ENCODE measurements at regions not wholly inside any gene's neighbourhood (a gene's known extent, or its start where the extent isn't known, plus 50 kb on each side); places are given as distances from the start of the nearest gene placed in this dataset.

GRCh38 chr7:155371331-155371883 is 73.7 kb downstream of the INSIG1 start:
- H3K9me3 ChIP-seq (ENCODE audit: insufficient read depth, low read depth): no peaks in the 10 kb centered on the region
- DNase-seq: no peak
- no peak overlapping the region for H2AFZ ChIP-seq
- H3K27ac ChIP-seq: no peak overlapping the region
- H3K4me1 ChIP-seq (replicated peaks; ENCODE audit: insufficient read depth): no peaks in the 10 kb centered on the region
- H3K4me3 ChIP-seq: no peak overlapping the region
- H3K79me2 ChIP-seq (ENCODE audit: low read depth): no peaks in the 10 kb centered on the region
- no peaks in the 10 kb centered on the region for H3K36me3 ChIP-seq (ENCODE audit: low read depth)
- H4K20me1 ChIP-seq (ENCODE audit: insufficient read depth): no peaks in the 10 kb centered on the region
- no peaks in the 10 kb centered on the region for H3K9me2 ChIP-seq (ENCODE audit: insufficient read depth)
- ChIA-PET POLR2A (ENCODE audit: unreplicated experiment) (no interaction called here), CTCF (no interaction called here)
- no TSS peak for BruUV-seq (replicated peaks)
- intact Hi-C loops (cut with micrococcal nuclease; ENCODE audit: unreplicated experiment): no loop called here
- H3K4me2 ChIP-seq: no peak overlapping the region
- H3F3A ChIP-seq (ENCODE audit: insufficient read depth, low read depth): no peaks in the 10 kb centered on the region
- peaks cover 61% of the 10 kb centered on the region for H3K27me3 ChIP-seq (ENCODE audit: insufficient read depth, low read depth)
- TF ChIP-seq EZH2 (IDR thresholded peaks at IDR 0.05; ENCODE audit: low read depth) (no peak), CTCF (conservative IDR thresholded peaks at IDR 0.05) (no peak)

GRCh38 chr7:155371884-155372781 is 74.5 kb downstream of the INSIG1 start:
- ChIA-PET CTCF (interaction anchor here (0.6 kb wide), 1 partner anchor 306 kb away, joined by 4 read pairs; no protein-coding TSS in a partner anchor), POLR2A (ENCODE audit: unreplicated experiment) (no interaction called here)
- no peaks in the 10 kb centered on the region for H3K9me3 ChIP-seq (ENCODE audit: insufficient read depth, low read depth)
- TF ChIP-seq CTCF (conservative IDR thresholded peaks at IDR 0.05) (no peak), EZH2 (IDR thresholded peaks at IDR 0.05; ENCODE audit: low read depth) (no peak)
- DNase-seq: no peak
- H3K9me2 ChIP-seq (ENCODE audit: insufficient read depth): no peaks in the 10 kb centered on the region
- no TSS peak for BruUV-seq (replicated peaks)
- H3K79me2 ChIP-seq (ENCODE audit: low read depth): no peaks in the 10 kb centered on the region
- intact Hi-C loops (cut with micrococcal nuclease; ENCODE audit: unreplicated experiment): no loop called here
- no peaks in the 10 kb centered on the region for H3F3A ChIP-seq (ENCODE audit: insufficient read depth, low read depth)
- no peak overlapping the region for H2AFZ ChIP-seq
- H3K27me3 ChIP-seq (ENCODE audit: insufficient read depth, low read depth): peaks cover 68% of the 10 kb centered on the region
- H3K4me2 ChIP-seq: no peak overlapping the region
- no peaks in the 10 kb centered on the region for H3K36me3 ChIP-seq (ENCODE audit: low read depth)
- no peak overlapping the region for H3K27ac ChIP-seq
- no peaks in the 10 kb centered on the region for H3K4me1 ChIP-seq (replicated peaks; ENCODE audit: insufficient read depth)
- H3K4me3 ChIP-seq: no peak overlapping the region
- no peaks in the 10 kb centered on the region for H4K20me1 ChIP-seq (ENCODE audit: insufficient read depth)

DNA sequence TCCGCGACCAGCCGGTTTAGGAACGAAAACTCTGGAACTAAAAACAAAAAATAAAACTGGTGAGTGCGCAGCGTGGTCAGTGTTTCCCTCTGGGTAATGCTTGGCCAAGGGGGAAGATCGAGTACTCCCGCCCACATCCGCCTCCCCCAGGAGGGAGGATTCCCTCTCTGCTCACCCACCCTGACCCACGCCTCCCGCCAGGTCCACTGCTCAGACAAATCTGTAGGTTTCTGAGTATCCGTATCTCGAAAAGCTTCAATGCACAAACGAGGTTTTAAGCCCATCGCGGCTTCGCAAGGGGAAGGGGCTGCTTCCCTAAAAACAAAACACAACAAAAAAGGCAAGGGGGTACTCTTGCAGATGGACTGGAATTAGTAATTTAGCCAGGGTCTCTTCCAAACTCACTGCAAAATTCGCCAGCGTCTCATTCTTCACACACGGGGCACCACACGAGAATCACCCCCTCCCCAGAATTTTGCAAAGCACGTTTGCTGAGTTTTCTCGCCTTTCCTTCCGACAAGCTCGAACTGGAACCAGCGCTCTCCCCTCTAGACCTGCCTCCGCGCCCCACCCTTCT is 75.2 kb downstream of the INSIG1 start:
- Histone ChIP-seq H3K9me3 (ENCODE audit: insufficient read depth, low read depth) (no peaks in the 10 kb centered on the region), H3K36me3 (ENCODE audit: low read depth) (no peaks in the 10 kb centered on the region), H3F3A (ENCODE audit: insufficient read depth, low read depth) (no peaks in the 10 kb centered on the region), H3K27me3 (ENCODE audit: insufficient read depth, low read depth) (peaks cover 76% of the 10 kb centered on the region), H4K20me1 (ENCODE audit: insufficient read depth) (no peaks in the 10 kb centered on the region), H3K4me1 (replicated peaks; ENCODE audit: insufficient read depth) (no peaks in the 10 kb centered on the region), H3K9me2 (ENCODE audit: insufficient read depth) (no peaks in the 10 kb centered on the region), H3K79me2 (ENCODE audit: low read depth) (no peaks in the 10 kb centered on the region), H3K4me3 (no peak overlapping the region), H3K27ac (no peak overlapping the region), H2AFZ (no peak overlapping the region), H3K4me2 (no peak overlapping the region)
- ChIA-PET CTCF (interaction anchor here (0.6 kb wide), 1 partner anchor 307 kb away, joined by 4 read pairs; no protein-coding TSS in a partner anchor), POLR2A (ENCODE audit: unreplicated experiment) (no interaction called here)
- TF ChIP-seq CTCF (conservative IDR thresholded peaks at IDR 0.05) (no peak), EZH2 (IDR thresholded peaks at IDR 0.05; ENCODE audit: low read depth) (no peak)
- intact Hi-C loops (cut with micrococcal nuclease; ENCODE audit: unreplicated experiment): no loop called here
- BruUV-seq (replicated peaks): no TSS peak
- no peak for DNase-seq
